ENCODE measurements at regions not wholly inside any gene's neighbourhood (a gene's known extent, or its start where the extent isn't known, plus 50 kb on each side); places are given as distances from the start of the nearest gene placed in this dataset.
"Not testable (repeated sequence)": the region's sequence is repeated elsewhere in the genome, so short reads cannot be mapped to it uniquely, and the experiment has no call there.

DNA sequence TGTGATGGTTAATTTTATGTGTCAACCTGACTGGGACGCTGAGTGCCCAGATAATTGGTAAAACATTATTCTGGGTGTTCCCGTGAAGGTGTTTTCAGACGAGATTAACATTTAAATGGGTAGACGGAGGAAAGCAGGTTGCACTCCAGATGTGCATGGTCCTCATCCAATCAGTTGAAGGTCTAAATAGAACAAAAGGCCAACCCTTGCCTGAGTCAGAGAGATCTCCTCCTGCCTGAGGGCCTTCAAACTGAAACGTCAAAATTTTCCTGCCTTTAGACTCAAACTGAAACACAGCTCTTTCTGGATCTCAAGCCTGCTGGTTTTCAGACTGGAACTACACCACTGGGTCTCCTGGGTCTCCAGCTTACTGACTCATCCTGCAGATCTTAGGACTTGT is 73.5 kb downstream of the NPIPA8 start:
- DNase-seq (ENCODE audit: extremely low read depth in 1 of 11, low read depth in 9 of 11, low spot score in 4 of 11): not testable (repeated sequence)

DNA sequence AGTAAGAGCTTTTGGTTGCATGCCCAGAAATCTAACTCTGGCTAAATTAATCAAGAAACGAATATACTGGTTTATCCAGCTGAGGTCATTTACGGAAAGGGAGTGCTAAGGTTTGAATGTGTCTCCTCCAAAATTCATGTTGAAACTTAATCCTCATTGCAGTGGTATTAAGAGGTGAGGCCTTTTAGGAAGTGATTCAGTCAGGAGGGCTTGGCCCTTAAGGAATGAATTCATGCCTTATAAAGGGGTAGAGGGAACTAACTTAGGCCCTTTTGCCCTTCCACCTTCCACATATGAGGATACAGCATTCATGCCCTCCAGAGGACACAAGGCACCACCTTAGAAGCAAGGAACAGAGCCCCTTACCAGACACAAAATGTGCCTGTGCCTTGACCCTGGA is 74.7 kb downstream of the NPIPA8 start:
- not testable (repeated sequence) for DNase-seq (ENCODE audit: extremely low read depth in 1 of 11, low read depth in 9 of 11, low spot score in 4 of 11)

DNA sequence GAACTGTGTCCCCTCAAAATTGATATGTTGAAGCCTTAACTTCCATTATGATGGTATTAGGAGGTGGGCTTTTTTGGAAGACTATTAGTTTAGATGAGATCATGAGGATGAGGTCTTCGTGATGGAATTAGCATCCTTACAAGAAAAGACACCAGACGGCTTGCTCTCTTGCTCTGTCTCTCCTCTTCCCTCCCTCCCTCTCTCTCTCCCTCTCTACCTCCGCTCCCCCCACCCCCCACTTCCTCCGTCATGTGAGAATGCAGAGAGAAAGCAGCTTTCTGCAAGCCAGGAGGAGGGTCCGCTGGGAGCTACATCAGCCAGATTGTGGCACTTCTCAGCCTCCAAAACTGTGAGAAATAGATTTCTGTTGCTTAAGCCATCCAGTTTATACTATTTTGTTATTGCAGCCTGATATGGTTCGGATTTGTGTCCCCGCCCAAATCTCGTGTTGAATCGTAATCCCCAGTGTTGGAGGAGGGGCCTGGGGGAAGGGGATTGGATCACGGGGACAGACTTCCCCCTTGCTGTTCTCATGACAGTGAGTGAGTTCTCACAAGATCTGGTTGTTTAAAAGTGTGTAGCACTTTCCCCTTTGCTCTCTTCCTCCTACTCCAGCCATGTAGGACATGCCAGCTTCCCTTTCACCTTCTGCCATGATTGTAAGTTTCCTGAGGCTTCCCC is 76.9 kb downstream of the NPIPA8 start:
- DNase-seq (ENCODE audit: extremely low read depth in 1 of 11, low read depth in 9 of 11, low spot score in 4 of 11): not testable (repeated sequence)

- DNase-seq (ENCODE audit: extremely low read depth in 1 of 11, low read depth in 9 of 11, low spot score in 4 of 11): not testable (repeated sequence)
Measured at GRCh38 chr16:18252943-18253342, 83.6 kb downstream of the NPIPA8 start.

GRCh38 chr16:18230505-18230904 is 106.0 kb downstream of the NPIPA8 start:
- not testable (repeated sequence) for DNase-seq (ENCODE audit: extremely low read depth in 1 of 11, low read depth in 9 of 11, low spot score in 4 of 11)

DNA sequence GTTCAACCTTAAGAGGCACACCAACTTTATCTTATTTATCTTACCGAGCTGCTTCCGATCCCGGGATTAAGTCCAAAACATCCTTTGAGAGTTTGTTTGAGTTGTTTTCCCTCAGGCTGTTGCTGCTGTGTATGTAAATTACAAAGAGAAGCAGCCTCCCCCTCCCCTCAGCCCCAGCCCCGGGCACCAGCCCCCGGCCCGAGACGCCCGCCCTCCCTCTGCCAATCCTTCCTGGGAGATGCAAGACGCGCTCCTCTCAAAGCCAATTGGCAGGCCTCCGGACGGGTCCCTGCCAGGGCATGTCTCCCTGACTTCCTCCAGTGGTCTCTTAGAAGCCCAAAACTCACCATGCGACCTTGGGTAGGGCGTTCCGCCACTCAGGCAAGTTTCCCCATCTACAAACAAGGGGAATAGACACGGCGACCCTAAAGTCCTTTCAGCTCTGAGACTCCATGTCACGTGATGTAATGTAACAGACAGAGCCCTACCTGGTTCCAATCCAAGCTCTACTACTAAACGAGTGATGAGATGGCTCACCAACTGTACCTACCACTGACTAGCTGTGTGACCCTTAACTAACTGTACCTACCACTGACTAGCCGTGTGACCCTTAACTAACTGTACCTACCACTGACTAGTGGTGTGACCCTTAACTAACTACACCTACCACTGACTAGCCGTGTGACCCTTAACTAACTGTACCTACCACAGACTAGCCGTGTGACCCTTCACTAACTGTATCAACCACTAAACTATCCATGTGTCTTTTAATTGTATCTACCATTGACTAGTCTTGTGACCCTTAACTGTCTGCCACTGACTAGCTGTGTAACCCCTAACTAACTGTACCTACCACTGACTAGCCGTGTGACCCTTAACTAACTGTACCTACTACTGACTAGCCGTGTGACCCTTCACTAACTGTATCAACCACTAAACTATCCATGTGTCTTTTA is 114.2 kb downstream of the NPIPA8 start:
- DNase-seq (ENCODE audit: extremely low read depth in 1 of 11, low read depth in 9 of 11, low spot score in 4 of 11): not testable (repeated sequence)

- not testable (repeated sequence) for DNase-seq (ENCODE audit: extremely low read depth in 1 of 11, low read depth in 9 of 11, low spot score in 4 of 11)
Measured at GRCh38 chr16:18217741-18218140, 118.8 kb downstream of the NPIPA8 start.

DNA sequence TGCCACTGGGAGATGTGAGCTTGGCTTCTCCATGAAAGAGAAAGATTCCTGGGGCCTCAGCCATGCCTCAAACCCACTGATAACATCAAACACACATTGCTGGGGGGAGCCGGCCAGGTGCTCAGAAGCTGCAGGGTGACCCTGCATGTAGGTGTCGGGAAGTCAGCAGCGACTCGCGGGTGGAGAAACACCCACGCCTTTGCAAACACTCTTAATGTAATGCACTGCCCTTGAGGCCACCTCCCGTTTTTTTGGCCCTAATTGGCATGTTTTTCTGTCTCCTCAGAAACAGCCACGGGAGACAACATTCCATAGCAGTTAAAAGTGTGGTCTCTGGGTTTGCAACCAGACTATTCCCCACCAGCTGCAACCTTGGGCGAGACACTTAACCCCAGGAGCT is 119.7 kb downstream of the NPIPA8 start:
- DNase-seq (ENCODE audit: extremely low read depth in 1 of 11, low read depth in 9 of 11, low spot score in 4 of 11): not testable (repeated sequence)

- not testable (repeated sequence) for DNase-seq (ENCODE audit: extremely low read depth in 1 of 11, low read depth in 9 of 11, low spot score in 4 of 11)
Measured at GRCh38 chr16:18213810-18214209, 122.7 kb downstream of the NPIPA8 start.

GRCh38 chr16:18211505-18211904 is 125.0 kb downstream of the NPIPA8 start:
- not testable (repeated sequence) for DNase-seq (ENCODE audit: extremely low read depth in 1 of 11, low read depth in 9 of 11, low spot score in 4 of 11)

- DNase-seq (ENCODE audit: extremely low read depth in 1 of 11, low read depth in 9 of 11, low spot score in 4 of 11): not testable (repeated sequence)
Measured at GRCh38 chr16:18204786-18205185, 131.8 kb downstream of the NPIPA8 start.

DNA sequence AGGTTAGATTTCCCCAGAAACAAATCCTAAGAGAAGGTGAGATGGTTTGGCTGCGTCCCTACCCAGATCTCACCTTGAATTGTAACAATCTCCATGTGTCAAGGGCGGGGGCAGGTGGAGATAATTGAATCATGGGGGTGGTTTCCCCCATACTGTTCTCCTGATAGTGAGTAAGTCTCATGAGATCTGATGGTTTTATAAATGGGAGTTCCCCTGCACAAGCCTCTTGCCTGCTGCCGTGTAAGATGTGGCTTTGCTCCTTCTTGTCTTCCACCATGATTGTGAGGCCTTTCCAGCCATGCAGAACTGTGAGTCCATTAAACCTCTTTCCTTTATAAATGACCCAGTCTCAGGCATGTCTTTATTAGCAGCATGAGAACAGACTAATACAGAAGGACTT is 132.2 kb downstream of the NPIPA8 start:
- DNase-seq (ENCODE audit: extremely low read depth in 1 of 11, low read depth in 9 of 11, low spot score in 4 of 11): not testable (repeated sequence)

DNA sequence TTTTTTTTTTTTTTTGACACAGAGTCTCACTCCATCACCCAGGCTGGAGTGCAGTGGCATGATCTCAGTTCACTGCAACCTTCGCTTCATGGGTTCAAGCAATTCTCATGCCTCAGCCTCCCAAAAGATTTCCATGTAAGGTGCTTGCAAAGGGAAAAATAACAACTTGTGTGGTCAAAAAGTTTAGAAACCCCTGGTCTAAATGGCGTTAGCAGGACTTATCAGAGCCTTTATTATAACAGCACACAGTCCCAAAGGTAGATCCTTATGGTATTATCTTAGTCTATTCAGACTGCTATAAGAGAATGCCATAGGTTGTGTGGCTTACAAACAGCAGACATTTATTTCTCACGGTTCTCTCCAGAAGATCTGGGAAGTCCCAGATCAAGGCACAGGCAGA is 135.0 kb downstream of the NPIPA8 start:
- not testable (repeated sequence) for DNase-seq (ENCODE audit: extremely low read depth in 1 of 11, low read depth in 9 of 11, low spot score in 4 of 11)

GRCh38 chr16:18192389-18192788 is 144.1 kb downstream of the NPIPA8 start:
- not testable (repeated sequence) for DNase-seq (ENCODE audit: extremely low read depth in 1 of 11, low read depth in 9 of 11, low spot score in 4 of 11)

DNA sequence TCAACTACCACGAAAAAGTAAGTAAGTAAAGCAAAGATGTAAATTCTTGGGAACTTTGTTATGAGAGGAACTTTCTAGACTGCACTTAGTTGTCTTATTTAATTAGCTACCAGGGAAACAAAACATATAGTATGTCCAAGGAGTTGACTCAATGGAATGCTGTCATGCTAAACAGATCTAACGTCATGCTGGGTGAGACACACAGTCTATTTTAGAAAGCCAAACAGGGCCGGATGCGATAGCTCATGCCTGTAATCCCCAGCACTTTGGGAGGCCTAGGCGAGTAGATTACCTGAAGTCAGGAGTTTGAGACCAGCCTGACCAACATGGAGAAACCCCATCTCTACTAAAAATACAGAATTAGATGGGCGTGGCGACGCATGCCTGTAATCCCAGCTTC is 146.4 kb downstream of the NPIPA8 start:
- DNase-seq (ENCODE audit: extremely low read depth in 1 of 11, low read depth in 9 of 11, low spot score in 4 of 11): not testable (repeated sequence)

DNA sequence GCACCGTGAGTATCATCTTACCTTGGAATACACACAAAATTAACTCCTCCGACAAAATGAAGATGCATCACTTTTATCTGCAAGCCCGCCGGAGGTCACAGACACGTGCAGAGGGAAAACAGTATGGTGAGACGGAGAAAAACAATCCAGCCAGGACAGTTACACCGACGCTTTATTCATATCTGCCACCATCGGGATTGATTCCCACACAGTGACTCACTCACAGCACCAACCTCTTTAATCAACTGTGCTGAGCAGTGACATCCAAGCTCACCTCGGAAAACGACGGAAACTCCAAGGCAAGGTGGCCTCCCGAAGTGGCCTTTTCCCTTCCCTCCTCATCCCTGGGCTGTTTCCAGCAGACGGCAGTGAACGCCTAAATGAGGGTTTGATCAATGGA is 151.8 kb downstream of the NPIPA8 start:
- DNase-seq (ENCODE audit: extremely low read depth in 1 of 11, low read depth in 9 of 11, low spot score in 4 of 11): not testable (repeated sequence)

GRCh38 chr16:18181028-18181427 is 155.5 kb downstream of the NPIPA8 start:
- not testable (repeated sequence) for DNase-seq (ENCODE audit: extremely low read depth in 1 of 11, low read depth in 9 of 11, low spot score in 4 of 11)

- DNase-seq (ENCODE audit: extremely low read depth in 1 of 11, low read depth in 9 of 11, low spot score in 4 of 11): not testable (repeated sequence)
Measured at GRCh38 chr16:18173945-18174497, 162.5 kb downstream of the NPIPA8 start.

DNA sequence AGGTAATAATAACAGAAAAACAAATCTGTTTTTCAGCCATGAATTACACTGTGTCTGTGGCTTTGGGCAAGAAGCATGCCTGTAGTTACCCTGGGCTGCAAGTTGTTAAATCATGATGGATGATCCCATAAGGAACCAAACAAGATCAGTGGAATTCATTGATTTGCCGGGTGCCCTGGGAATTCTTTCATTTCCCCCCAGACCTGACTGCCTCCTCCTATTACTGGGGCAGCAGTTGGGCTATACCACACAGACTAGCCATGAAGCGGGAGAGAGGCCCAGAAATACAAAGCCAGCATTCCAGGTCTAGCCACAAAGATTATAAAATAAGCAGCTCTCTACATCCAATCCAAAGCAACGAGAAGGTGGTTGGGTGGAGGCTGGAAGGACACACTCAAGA is 174.2 kb downstream of the NPIPA8 start:
- DNase-seq (ENCODE audit: extremely low read depth in 1 of 11, low read depth in 9 of 11, low spot score in 4 of 11): not testable (repeated sequence)

- not testable (repeated sequence) for DNase-seq (ENCODE audit: extremely low read depth in 1 of 11, low read depth in 9 of 11, low spot score in 4 of 11)
Measured at GRCh38 chr16:18161224-18161623, 175.3 kb downstream of the NPIPA8 start.
